H1 (cell line): ENCODE measurements at regions not wholly inside any gene's neighbourhood (a gene's known extent, or its start where the extent isn't known, plus 50 kb on each side); places are given as distances from the start of the nearest gene placed in this dataset.

Experiments
- CTCF ChIA-PET: fragments of 300-600 bp; sonication (Branson Sonifier 250); formaldehyde crosslinking; loops from one replicate; lab custom pipeline; 2021; ENCODE audit not compliant: partially characterized antibody; lab: Charles Lee
- POLR2A ChIA-PET: fragments of 300-600 bp; sonication (Branson Sonifier 250); formaldehyde crosslinking; loops from one replicate; lab custom pipeline; 2021; ENCODE audit warnings: inconsistent platforms; ENCODE audit not compliant: partially characterized antibody; lab: Charles Lee
- DNase-seq, 2 experiments: peaks; one replicate each; pipeline versions ENCODE4 v3.0.0 to v3.0.0-alpha.2; 2010 to 2022; ENCODE audit warnings: low spot score in 2 of 2, low read depth in 1 of 2, mixed read lengths in 1 of 2
- FAIRE-seq: peaks from 2 replicates; lab custom pipeline; 2011; peaks lifted over from hg19 to GRCh38; lab: Jason Lieb, UNC
- H2AFZ ChIP-seq: 2 replicates; pipeline ENCODE4 v1.8.1; 2012; ENCODE audit warnings: low read length, inconsistent platforms
- H2AK5ac ChIP-seq: 2 replicates; pipeline ENCODE4 v1.6.1; 2013; ENCODE audit warnings: low read depth, low read length
- H2BK120ac ChIP-seq: replicated peaks from 2 replicates; pipeline ENCODE3; 2013; ENCODE audit warnings: low read depth, low read length, inconsistent platforms
- H2BK12ac ChIP-seq: 2 replicates; pipeline ENCODE4 v1.6.1; 2013; ENCODE audit warnings: low read depth, low read length
- H2BK15ac ChIP-seq: 2 replicates; pipeline ENCODE4 v1.6.1; 2013; ENCODE audit warnings: low read length
- H2BK20ac ChIP-seq: 2 replicates; pipeline ENCODE4 v1.6.1; 2013; ENCODE audit warnings: low read length
- H2BK5ac ChIP-seq: 2 replicates; pipeline ENCODE4 v1.6.1; 2013; ENCODE audit warnings: low read depth, low read length
- H3K14ac ChIP-seq: 2 replicates; pipeline ENCODE4 v1.6.1; 2013; ENCODE audit warnings: inconsistent platforms; ENCODE audit not compliant: insufficient read length
- H3K18ac ChIP-seq: 2 replicates; pipeline ENCODE4 v1.6.1; 2013; ENCODE audit warnings: low read length; ENCODE audit errors: extremely low read depth
- H3K23ac ChIP-seq: 2 replicates; pipeline ENCODE4 v1.6.1; 2013; ENCODE audit warnings: inconsistent platforms; ENCODE audit not compliant: insufficient read length
- H3K23me2 ChIP-seq: 2 replicates; pipeline ENCODE4 v1.6.1; 2013; ENCODE audit warnings: low read depth, low read length
- H3K27ac ChIP-seq: 2 replicates; pipeline ENCODE4 v1.6.1; 2011; ENCODE audit warnings: low read depth, low read length, inconsistent platforms
- H3K27me3 ChIP-seq, 4 experiments: replicated peaks in 1 of 4; 1 replicate in 1 of 4; 2 replicates in 3 of 4; pipeline versions ENCODE4 v1.6.1 to v1.8.1; 2011 to 2013; ENCODE audit warnings: low read length in 3 of 4, mild to moderate bottlenecking in 3 of 4, inconsistent platforms in 2 of 4, mixed read lengths in 2 of 4, moderate library complexity in 1 of 4; ENCODE audit not compliant: control insufficient read depth in 3 of 4, insufficient read depth in 3 of 4; ENCODE audit errors: extremely low read depth in 1 of 4
- H3K36me3 ChIP-seq, 4 experiments: 2 replicates each; pipeline versions ENCODE4 v1.6.1 to v1.8.1; 2011 to 2013; ENCODE audit warnings: mild to moderate bottlenecking in 4 of 4, low read length in 3 of 4, moderate library complexity in 2 of 4, control low read depth in 1 of 4, inconsistent platforms in 1 of 4; ENCODE audit not compliant: insufficient read depth in 4 of 4, control insufficient read depth in 2 of 4
- H3K4ac ChIP-seq: replicated peaks from 2 replicates; pipeline ENCODE3; 2013; ENCODE audit warnings: low read length, low read depth, mixed read lengths, inconsistent platforms; ENCODE audit not compliant: insufficient read length
- H3K4me1 ChIP-seq, 4 experiments: replicated peaks in 1 of 4; 1 replicate in 1 of 4; 2 replicates in 3 of 4; pipeline versions ENCODE4 v1.6.1 to v1.8.1; 2011 to 2013; ENCODE audit warnings: low read length in 3 of 4, inconsistent platforms in 2 of 4, mixed read lengths in 1 of 4; ENCODE audit not compliant: insufficient read depth in 4 of 4, control insufficient read depth in 3 of 4
- H3K4me2 ChIP-seq, 2 experiments: 2 replicates each; pipeline versions ENCODE4 v1.6.1 to v1.8.1; 2011 to 2013; ENCODE audit warnings: low read depth in 2 of 2, low read length in 2 of 2, control low read depth in 1 of 2, inconsistent platforms in 1 of 2, mild to moderate bottlenecking in 1 of 2; ENCODE audit not compliant: insufficient read depth in 1 of 2
- H3K4me3 ChIP-seq, 4 experiments: fragments of 200-600, 300-600 bp in 1 of 4; sonication (generic), shearing (Covaris generic), sonication (Bioruptor Twin) in 1 of 4; 2 replicates each; pipeline versions ENCODE4 v1.5.1 to v1.8.1; 2011 to 2016; ENCODE audit warnings: low read length in 4 of 4, low read depth in 3 of 4, control low read depth in 2 of 4, inconsistent platforms in 2 of 4, mild to moderate bottlenecking in 2 of 4, mixed read lengths in 1 of 4, moderate library complexity in 1 of 4; ENCODE audit not compliant: insufficient read depth in 2 of 4; ENCODE audit errors: extremely low read depth in 1 of 4
- H3K56ac ChIP-seq: replicated peaks from 2 replicates; pipeline ENCODE3; 2013; ENCODE audit warnings: low read depth, mild to moderate bottlenecking, mixed read lengths, low read length, inconsistent platforms; ENCODE audit not compliant: insufficient read length
- H3K79me1 ChIP-seq: 2 replicates; pipeline ENCODE4 v1.6.1; 2013; ENCODE audit warnings: low read depth, low read length, control low read depth
- H3K79me2 ChIP-seq, 2 experiments: 2 replicates each; pipeline versions ENCODE4 v1.6.1 to v1.8.1; 2012 to 2013; ENCODE audit warnings: low read length in 2 of 2, mild to moderate bottlenecking in 2 of 2, inconsistent platforms in 1 of 2; ENCODE audit not compliant: insufficient read depth in 2 of 2, control insufficient read depth in 1 of 2
- H3K9ac ChIP-seq, 4 experiments: replicated peaks in 1 of 4; 1 replicate in 1 of 4; 2 replicates in 3 of 4; pipeline versions ENCODE4 v1.6.1 to v1.8.1; 2011 to 2013; ENCODE audit warnings: low read depth in 3 of 4, low read length in 3 of 4, control low read depth in 2 of 4, mild to moderate bottlenecking in 2 of 4, moderate library complexity in 2 of 4, inconsistent platforms in 1 of 4; ENCODE audit errors: extremely low read depth in 1 of 4
- H3K9me3 ChIP-seq, 2 experiments: 2 replicates each; pipeline versions ENCODE4 v1.6.1 to v1.8.1; 2012 to 2013; ENCODE audit warnings: mild to moderate bottlenecking in 2 of 2, moderate library complexity in 2 of 2, control low read depth in 1 of 2, inconsistent platforms in 1 of 2, low read depth in 1 of 2, low read length in 1 of 2, mixed read lengths in 1 of 2; ENCODE audit not compliant: insufficient read depth in 2 of 2
- H4K20me1 ChIP-seq, 2 experiments: replicated peaks in 1 of 2; 2 replicates each; pipeline versions ENCODE3 to v1.8.1; 2011 to 2013; ENCODE audit warnings: inconsistent platforms in 2 of 2, low read length in 2 of 2, mild to moderate bottlenecking in 1 of 2; ENCODE audit not compliant: insufficient read depth in 2 of 2, control insufficient read depth in 1 of 2
- H4K5ac ChIP-seq: 2 replicates; pipeline ENCODE4 v1.6.1; 2013; ENCODE audit warnings: low read length, low read depth, mixed read lengths, inconsistent platforms; ENCODE audit not compliant: insufficient read length
- H4K8ac ChIP-seq: 2 replicates; pipeline ENCODE4 v1.8.0; 2013; ENCODE audit warnings: mild to moderate bottlenecking, moderate library complexity, low read length, inconsistent platforms; ENCODE audit not compliant: insufficient read depth; ENCODE audit errors: extremely low read depth
- H4K91ac ChIP-seq: replicated peaks from 2 replicates; pipeline ENCODE3; 2013; ENCODE audit warnings: low read length, mixed read lengths, inconsistent platforms; ENCODE audit not compliant: insufficient read length
- EP300 ChIP-seq, 2 experiments: IDR thresholded peaks; 1 replicate in 1 of 2; 2 replicates in 1 of 2; pipeline ENCODE4 v1.6.1; 2011 to 2012; ENCODE audit warnings: low read depth in 2 of 2, low read length in 2 of 2, mild to moderate bottlenecking in 2 of 2, borderline replicate concordance in 1 of 2, inconsistent platforms in 1 of 2, moderate library complexity in 1 of 2
- EZH2 ChIP-seq: fragments of 200-600 bp; sonication (generic); IDR thresholded peaks from 2 replicates; pipeline ENCODE4 v1.7.1; 2012; ENCODE audit warnings: low read depth, mild to moderate bottlenecking, moderate library complexity, low read length, inconsistent platforms; ENCODE audit not compliant: severe bottlenecking
- FOSL1 ChIP-seq: IDR thresholded peaks from 2 replicates; pipeline ENCODE4 v1.6.1; 2011; ENCODE audit warnings: mild to moderate bottlenecking, low read depth, low read length, moderate library complexity; ENCODE audit not compliant: insufficient read depth
- GABPA ChIP-seq: IDR thresholded peaks from 2 replicates; pipeline ENCODE4 v1.6.1; 2011; ENCODE audit warnings: mild to moderate bottlenecking, low read length, moderate library complexity, borderline replicate concordance; ENCODE audit not compliant: insufficient read depth
- KDM5A ChIP-seq: fragments of 200-600 bp; IDR thresholded peaks from 2 replicates; pipeline ENCODE4 v1.7.1; 2012; ENCODE audit warnings: mild to moderate bottlenecking, low read length, inconsistent platforms, mixed read lengths
- POLR2AphosphoS5 ChIP-seq: IDR thresholded peaks from 2 replicates; pipeline ENCODE4 v1.6.1; 2011; ENCODE audit warnings: low read depth, low read length
- SIN3A ChIP-seq, 2 experiments: IDR thresholded peaks in 1 of 2; conservative IDR thresholded peaks in 1 of 2; 2 replicates each; pipeline ENCODE4 v1.6.1; 2011 to 2012; ENCODE audit warnings: low read length in 2 of 2, improper control_type of control experiment in 1 of 2, low read depth in 1 of 2, mild to moderate bottlenecking in 1 of 2
- TEAD4 ChIP-seq: IDR thresholded peaks from 2 replicates; pipeline ENCODE4 v1.6.1; 2012; ENCODE audit warnings: low read depth, low read length, inconsistent platforms, mixed read lengths
- WGBS, 2 experiments: shearing (Covaris generic) in 1 of 2; methylation state at CpG; one replicate each; pipeline versions ENCODE4 v1.1.6 to v1.1.7; 2013 to 2015; ENCODE audit warnings: low lambda C conversion rate in 2 of 2, mixed read lengths in 2 of 2, inconsistent platforms in 1 of 2, low coverage in 1 of 2, missing lambda C conversion rate in 1 of 2; ENCODE audit not compliant: insufficient replicate concordance in 2 of 2, insufficient coverage in 1 of 2, insufficient read length in 1 of 2; ENCODE audit errors: extremely low coverage in 1 of 2, missing lambda C conversion rate in 1 of 2; 5-methylcytosine and 5-hydroxymethylcytosine counted together

- Histone ChIP-seq H3K9ac (no peak overlapping the region), H3K9me3 (no peaks in the 10 kb centered on the region), H2BK120ac (no peak overlapping the region), H4K5ac (no peak overlapping the region), H4K20me1 (no peaks in the 10 kb centered on the region), H3K36me3 (peaks cover 0 to 3% (median 1%) of the 10 kb centered on the region in 4 experiments; a peak in 3 of 8 replicates), H3K79me1 (no peaks in the 10 kb centered on the region), H2BK5ac (no peak overlapping the region), H2BK12ac (no peak overlapping the region), H3K23me2 (no peaks in the 10 kb centered on the region)
- POLR2A ChIA-PET: no interaction called here
- TF ChIP-seq GABPA (no peak), POLR2AphosphoS5 (no peak), FOSL1 (no peak), EZH2 (no peak), EP300 (IDR thresholded peaks at IDR 0.05; ENCODE audit: borderline replicate concordance in 1 of 2, low read depth in 2 of 2, low read length in 2 of 2) (no peak), TEAD4 (no peak), SIN3A (conservative IDR thresholded peaks at IDR 0.05 in 1 of 2, IDR thresholded peaks at IDR 0.05 in 1 of 2; ENCODE audit: low read depth in 1 of 2, low read length in 2 of 2) (no peak), KDM5A (no peak)
- TF ChIP-seq, all 59 proteins: peak for 0
- H3K4me2 ChIP-seq: no peak overlapping the region
- no peak overlapping the region for H2AK5ac ChIP-seq
- no peaks in the 10 kb centered on the region for H3K4me1 ChIP-seq
- H3K23ac ChIP-seq: no peak overlapping the region
- 97% methylated on average over 10 of the region's 10 CpGs; no CpG with 5 or more reads in 1 of the 2 experiments for WGBS, 2 experiments
- H3K79me2 ChIP-seq: no peaks in the 10 kb centered on the region
- no peaks in the 10 kb centered on the region for H3K27me3 ChIP-seq
- no peak overlapping the region for H2BK20ac ChIP-seq
- no peak overlapping the region for H4K8ac ChIP-seq
- DNase-seq (no peak), FAIRE-seq (no peak)
- no peak overlapping the region for H3K56ac ChIP-seq
- no peak overlapping the region for H3K4ac ChIP-seq
- H4K91ac ChIP-seq: no peak overlapping the region
- H2AFZ ChIP-seq: no peak overlapping the region
- H3K4me3 ChIP-seq: no peak overlapping the region
- H2BK15ac ChIP-seq: no peak overlapping the region
- H3K27ac ChIP-seq: no peak overlapping the region
- no peak overlapping the region for H3K18ac ChIP-seq
- CTCF ChIA-PET: interaction anchor here (1.1 kb wide), 1 partner anchor 296 kb away, joined by 3 read pairs; no protein-coding TSS in a partner anchor
- H3K14ac ChIP-seq: no peak overlapping the region
Measured at GRCh38 chr15:62656071-62656470, 386.5 kb upstream of the TPM1 start.
